ENCODE measurements at regions not wholly inside any gene's neighbourhood (a gene's known extent, or its start where the extent isn't known, plus 50 kb on each side); places are given as distances from the start of the nearest gene placed in this dataset.

DNA sequence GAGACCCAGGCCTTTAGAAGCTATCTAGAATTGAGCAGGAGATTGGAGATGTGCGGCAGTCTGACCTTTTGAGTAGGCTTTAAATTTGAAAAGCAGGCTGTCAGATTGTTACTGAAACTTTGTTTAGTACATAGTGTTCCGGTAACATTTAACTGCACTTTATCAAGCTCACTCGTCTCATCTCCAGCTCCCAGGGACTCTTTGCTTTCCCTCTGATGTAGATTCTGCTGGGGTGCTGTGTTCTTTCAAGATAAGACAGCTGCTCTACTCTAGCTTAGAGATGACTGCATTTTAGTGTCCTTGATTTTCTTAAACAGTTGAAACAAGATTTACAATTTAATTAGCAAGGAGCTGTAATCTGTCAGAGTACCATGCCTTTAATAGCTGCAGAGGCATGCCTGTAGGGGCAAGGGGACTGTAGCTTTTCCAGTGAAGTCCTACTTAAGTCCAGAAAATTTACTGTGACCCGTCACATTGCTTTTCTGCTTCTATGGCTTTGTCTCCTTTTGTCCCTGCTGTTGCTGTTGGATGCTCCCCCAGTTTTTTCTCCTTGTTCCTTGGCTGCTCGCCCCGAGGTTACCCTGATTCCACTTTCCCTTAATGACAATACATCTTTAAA is 56.4 kb upstream of the MTPN start:
- Histone ChIP-seq H3K27me3 (no peaks in the 10 kb centered on the region), H3K4me3 (no peak overlapping the region), H3K36me3 (no peaks in the 10 kb centered on the region), H3K27ac (peak overlapping the region; percentile 68 to 84 (median 82)), H3K4me1 (peaks cover 0 to 38% (median 10%) of the 10 kb centered on the region in 9 donors), H3K9me3 (no peaks in the 10 kb centered on the region)
- DNase-seq, result peak; percentile 13 to 28
- TF ChIP-seq, protein P1, sequence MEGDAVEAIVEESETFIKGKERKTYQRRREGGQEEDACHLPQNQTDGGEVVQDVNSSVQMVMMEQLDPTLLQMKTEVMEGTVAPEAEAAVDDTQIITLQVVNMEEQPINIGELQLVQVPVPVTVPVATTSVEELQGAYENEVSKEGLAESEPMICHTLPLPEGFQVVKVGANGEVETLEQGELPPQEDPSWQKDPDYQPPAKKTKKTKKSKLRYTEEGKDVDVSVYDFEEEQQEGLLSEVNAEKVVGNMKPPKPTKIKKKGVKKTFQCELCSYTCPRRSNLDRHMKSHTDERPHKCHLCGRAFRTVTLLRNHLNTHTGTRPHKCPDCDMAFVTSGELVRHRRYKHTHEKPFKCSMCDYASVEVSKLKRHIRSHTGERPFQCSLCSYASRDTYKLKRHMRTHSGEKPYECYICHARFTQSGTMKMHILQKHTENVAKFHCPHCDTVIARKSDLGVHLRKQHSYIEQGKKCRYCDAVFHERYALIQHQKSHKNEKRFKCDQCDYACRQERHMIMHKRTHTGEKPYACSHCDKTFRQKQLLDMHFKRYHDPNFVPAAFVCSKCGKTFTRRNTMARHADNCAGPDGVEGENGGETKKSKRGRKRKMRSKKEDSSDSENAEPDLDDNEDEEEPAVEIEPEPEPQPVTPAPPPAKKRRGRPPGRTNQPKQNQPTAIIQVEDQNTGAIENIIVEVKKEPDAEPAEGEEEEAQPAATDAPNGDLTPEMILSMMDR (IDR thresholded peaks at IDR 0.05), result no peak
- intact Hi-C loops (cut with DNase I), result loop anchor here in 2 of 10 donors (10.0 kb wide), 2 partner anchors 831 to 1421 kb away; partner anchors contain the start of gene CHRM2 (in 1 of the 2)
- ATAC-seq, result peak in 7 of 8 donors; percentile 71 to 95 (median 90)
- whole genome bisulfite sequencing, 2 donors, result 24 to 31% methylated on average over 6 of the region's 6 CpGs

DNA sequence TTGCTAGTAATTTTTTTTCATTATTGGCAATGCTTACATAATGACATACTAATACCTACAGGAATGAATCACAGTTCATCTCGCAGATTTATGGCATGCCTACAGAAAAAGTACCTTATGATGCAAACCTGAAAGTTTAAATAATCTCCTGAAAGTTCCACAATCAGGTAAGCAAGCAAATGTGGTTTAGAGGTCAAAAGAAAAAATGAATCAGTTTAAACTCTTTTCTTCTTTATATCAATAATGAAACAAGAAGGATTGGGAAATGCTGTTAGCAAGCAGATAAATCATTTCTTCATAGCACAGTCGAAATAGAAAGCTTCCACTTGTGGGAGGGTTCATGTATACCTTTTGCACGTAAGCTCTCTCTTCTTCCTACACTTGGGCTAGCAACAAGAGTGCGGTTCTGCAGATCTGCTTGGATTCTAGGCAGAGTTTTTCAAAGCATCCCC is 53.7 kb upstream of the MTPN start:
- Histone ChIP-seq H3K27me3 (no peaks in the 10 kb centered on the region), H3K9me3 (no peaks in the 10 kb centered on the region), H3K27ac (no peak overlapping the region), H3K4me1 (peaks cover 0 to 22% (median 9%) of the 10 kb centered on the region in 9 donors), H3K4me3 (no peak overlapping the region), H3K36me3 (no peaks in the 10 kb centered on the region)
- TF ChIP-seq, protein P1 (IDR thresholded peaks at IDR 0.05), result no peak
- intact Hi-C loops (cut with DNase I), result loop anchor here in 2 of 10 donors (10.0 kb wide), 2 partner anchors 834 to 1424 kb away; partner anchors contain the start of gene CHRM2 (in 1 of the 2)
- no peak for ATAC-seq
- 89 to 94% methylated on average over 4 of the region's 4 CpGs for WGBS, 2 donors
- no peak for DNase-seq

DNA sequence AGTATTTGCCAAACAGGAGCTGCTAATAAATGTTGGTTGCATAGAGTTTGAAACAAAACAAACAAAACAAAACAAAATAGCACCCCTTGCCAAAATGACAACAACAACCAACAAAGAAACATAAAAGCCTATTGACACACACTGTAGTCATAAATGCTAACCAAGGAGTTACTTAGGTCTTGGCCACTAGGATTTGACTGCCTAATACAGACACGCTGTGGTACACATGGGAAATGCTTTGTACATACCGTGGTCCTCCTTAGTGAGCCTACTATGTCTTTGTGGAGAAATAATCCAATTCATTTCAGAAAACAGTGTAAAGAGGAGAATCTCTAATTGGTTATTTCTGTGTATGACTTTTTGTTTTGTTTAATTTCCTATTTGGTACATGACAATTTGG is 53.2 kb upstream of the MTPN start:
- TF ChIP-seq, protein P1 (IDR thresholded peaks at IDR 0.05), result no peak
- H3K36me3 ChIP-seq, result no peaks in the 10 kb centered on the region

DNA sequence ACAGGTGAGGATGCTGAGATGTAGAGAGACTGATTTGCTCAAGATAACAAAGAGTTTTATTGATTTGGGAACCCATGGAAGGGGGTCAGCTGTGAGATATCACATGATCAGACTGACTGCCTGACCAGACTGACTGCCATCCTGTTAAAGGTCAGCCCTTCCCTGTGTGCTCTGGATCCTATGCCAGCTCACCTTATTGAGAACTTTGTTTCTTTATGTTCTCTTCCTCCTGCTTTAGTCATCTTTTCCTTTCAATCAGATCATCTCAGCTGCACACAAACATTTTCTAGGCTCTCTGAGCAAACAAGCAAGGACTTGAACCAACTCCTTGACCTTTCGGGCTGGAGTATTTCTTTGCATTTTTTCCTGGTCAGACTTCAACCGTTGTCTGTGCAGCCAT is 50.0 kb upstream of the MTPN start:
- no peaks in the 10 kb centered on the region for H3K27me3 ChIP-seq
- no peaks in the 10 kb centered on the region for H3K4me1 ChIP-seq
- TF ChIP-seq, protein P1 (IDR thresholded peaks at IDR 0.05), result no peak
- H3K4me3 ChIP-seq, result no peak overlapping the region
- intact Hi-C loops (cut with DNase I), result no loop called here
- no peak overlapping the region for H3K27ac ChIP-seq
- ATAC-seq (no peak), DNase-seq (no peak)
- no peaks in the 10 kb centered on the region for H3K36me3 ChIP-seq
- WGBS, 2 donors, result 95 to 96% methylated on average over 2 of the region's 2 CpGs
- no peaks in the 10 kb centered on the region for H3K9me3 ChIP-seq

More for the DNA sequence above, 53.2 kb upstream of the MTPN start:
- ATAC-seq (no peak), DNase-seq (no peak)
- Histone ChIP-seq H3K27ac (no peak overlapping the region), H3K27me3 (no peaks in the 10 kb centered on the region), H3K4me1 (peaks cover 0 to 22% (median 9%) of the 10 kb centered on the region in 9 donors), H3K9me3 (no peaks in the 10 kb centered on the region), H3K4me3 (no peak overlapping the region)
- intact Hi-C loops (cut with DNase I), result loop anchor here in 2 of 10 donors (10.0 kb wide), 2 partner anchors 834 to 1424 kb away; partner anchors contain the start of gene CHRM2 (in 1 of the 2)
- WGBS, 2 donors, result 95% methylated on average over 2 of the region's 2 CpGs
